Upper lobe of left lung (tissue), 4 donors: ENCODE measurements at regions not wholly inside any gene's neighbourhood (a gene's known extent, or its start where the extent isn't known, plus 50 kb on each side); places are given as distances from the start of the nearest gene placed in this dataset.

Source experiments
- POLR2A ChIP-seq, 4 donors: fragments of 450-650 bp; IDR thresholded peaks; one replicate each; pipeline ENCODE4 v1.5.1; 2016 to 2017; ENCODE audit warnings: antibody characterized with exemption in 4 of 4, mild to moderate bottlenecking in 2 of 4
- TF ChIP-seq, protein P1 (sequence below), 6 experiments: fragments of 450-650 bp in 4 of 6; fragments of 200-600 bp in 2 of 6; sonication (generic) in 2 of 6; IDR thresholded peaks; one replicate each; pipeline ENCODE4 v1.5.1; 2016 to 2019; ENCODE audit warnings: antibody characterized with exemption in 6 of 6

DNA sequence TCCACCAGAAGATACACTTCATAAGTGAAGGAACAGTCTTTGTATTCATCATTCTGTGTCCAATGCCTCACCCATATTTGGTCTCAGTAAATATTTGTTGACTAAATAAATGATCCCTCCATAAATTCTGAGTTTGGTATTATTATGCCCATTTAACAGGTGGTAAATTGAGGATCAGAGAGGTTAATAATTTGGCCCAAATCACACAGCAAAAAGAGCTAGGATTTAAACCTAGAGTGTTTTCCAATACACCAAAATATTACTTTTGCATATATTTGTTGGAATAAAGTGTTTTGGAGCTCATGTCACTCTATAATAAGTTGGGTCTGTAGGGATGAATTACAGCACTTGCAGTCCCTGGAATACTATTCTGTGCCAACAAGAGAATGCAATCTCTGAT lies 470.3 kb downstream of the ARHGEF28 start:
- TF ChIP-seq, protein P1, sequence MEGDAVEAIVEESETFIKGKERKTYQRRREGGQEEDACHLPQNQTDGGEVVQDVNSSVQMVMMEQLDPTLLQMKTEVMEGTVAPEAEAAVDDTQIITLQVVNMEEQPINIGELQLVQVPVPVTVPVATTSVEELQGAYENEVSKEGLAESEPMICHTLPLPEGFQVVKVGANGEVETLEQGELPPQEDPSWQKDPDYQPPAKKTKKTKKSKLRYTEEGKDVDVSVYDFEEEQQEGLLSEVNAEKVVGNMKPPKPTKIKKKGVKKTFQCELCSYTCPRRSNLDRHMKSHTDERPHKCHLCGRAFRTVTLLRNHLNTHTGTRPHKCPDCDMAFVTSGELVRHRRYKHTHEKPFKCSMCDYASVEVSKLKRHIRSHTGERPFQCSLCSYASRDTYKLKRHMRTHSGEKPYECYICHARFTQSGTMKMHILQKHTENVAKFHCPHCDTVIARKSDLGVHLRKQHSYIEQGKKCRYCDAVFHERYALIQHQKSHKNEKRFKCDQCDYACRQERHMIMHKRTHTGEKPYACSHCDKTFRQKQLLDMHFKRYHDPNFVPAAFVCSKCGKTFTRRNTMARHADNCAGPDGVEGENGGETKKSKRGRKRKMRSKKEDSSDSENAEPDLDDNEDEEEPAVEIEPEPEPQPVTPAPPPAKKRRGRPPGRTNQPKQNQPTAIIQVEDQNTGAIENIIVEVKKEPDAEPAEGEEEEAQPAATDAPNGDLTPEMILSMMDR (IDR thresholded peaks at IDR 0.05): no peak
- no peak for TF ChIP-seq POLR2A (IDR thresholded peaks at IDR 0.05)
